ENCODE measurements at regions not wholly inside any gene's neighbourhood (a gene's known extent, or its start where the extent isn't known, plus 50 kb on each side); places are given as distances from the start of the nearest gene placed in this dataset.

DNA sequence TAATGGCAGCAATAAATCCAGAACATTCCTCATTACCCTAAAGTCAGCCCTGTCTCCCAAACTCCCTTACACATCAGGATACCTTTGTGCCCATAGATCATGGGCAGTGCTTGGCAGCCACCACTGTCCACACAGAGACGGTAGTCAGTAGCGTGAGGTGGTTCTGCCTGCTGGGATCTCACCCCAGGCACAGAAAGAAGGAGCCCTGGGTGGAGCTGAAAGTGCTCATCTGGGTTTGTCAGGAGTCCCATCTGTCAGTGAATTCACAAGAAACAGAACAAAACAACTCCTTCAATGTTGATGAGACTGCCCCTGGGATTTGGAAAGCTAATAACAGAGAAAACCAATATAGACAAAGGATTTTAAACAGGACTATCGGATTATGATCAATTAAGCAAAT lies 90.2 kb upstream of the PRSS58 start:
- CTCF ChIA-PET = no interaction called here
- POLR2A ChIA-PET = no interaction called here
- ATAC-seq (ENCODE audit: poor library complexity) = no peak
- Mint-ChIP-seq H3K36me3 (ENCODE audit: low read depth) (no peaks in the 10 kb centered on the region), H3K27ac (no peak overlapping the region), H3K27me3 (peaks cover 5% of the 10 kb centered on the region), H3K4me1 (ENCODE audit: low read depth) (peaks cover 14% of the 10 kb centered on the region), H3K4me3 (no peak overlapping the region), H3K9me3 (no peaks in the 10 kb centered on the region)
- TF ChIP-seq, protein P1, sequence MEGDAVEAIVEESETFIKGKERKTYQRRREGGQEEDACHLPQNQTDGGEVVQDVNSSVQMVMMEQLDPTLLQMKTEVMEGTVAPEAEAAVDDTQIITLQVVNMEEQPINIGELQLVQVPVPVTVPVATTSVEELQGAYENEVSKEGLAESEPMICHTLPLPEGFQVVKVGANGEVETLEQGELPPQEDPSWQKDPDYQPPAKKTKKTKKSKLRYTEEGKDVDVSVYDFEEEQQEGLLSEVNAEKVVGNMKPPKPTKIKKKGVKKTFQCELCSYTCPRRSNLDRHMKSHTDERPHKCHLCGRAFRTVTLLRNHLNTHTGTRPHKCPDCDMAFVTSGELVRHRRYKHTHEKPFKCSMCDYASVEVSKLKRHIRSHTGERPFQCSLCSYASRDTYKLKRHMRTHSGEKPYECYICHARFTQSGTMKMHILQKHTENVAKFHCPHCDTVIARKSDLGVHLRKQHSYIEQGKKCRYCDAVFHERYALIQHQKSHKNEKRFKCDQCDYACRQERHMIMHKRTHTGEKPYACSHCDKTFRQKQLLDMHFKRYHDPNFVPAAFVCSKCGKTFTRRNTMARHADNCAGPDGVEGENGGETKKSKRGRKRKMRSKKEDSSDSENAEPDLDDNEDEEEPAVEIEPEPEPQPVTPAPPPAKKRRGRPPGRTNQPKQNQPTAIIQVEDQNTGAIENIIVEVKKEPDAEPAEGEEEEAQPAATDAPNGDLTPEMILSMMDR (IDR thresholded peaks at IDR 0.05) = no peak
- no peaks in the 10 kb centered on the region for H3K36me3 ChIP-seq (ENCODE audit: insufficient read depth, low read length)
- H3K9me3 ChIP-seq (ENCODE audit: control insufficient read depth in 1 of 2, insufficient read depth in 1 of 2, low read length in 2 of 2) = no peaks in the 10 kb centered on the region
- intact Hi-C loops (cut with DNase I, micrococcal nuclease) = no loop called here
- DNase-seq = no peak
- no peak overlapping the region for H3K27ac ChIP-seq (ENCODE audit: low read depth in 1 of 2, low read length in 2 of 2)
- H3K4me1 ChIP-seq (ENCODE audit: insufficient read depth, low read length) = peaks cover 10% of the 10 kb centered on the region
- H3K4me3 ChIP-seq (ENCODE audit: low read length) = no peak overlapping the region
- H3K27me3 ChIP-seq (ENCODE audit: control insufficient read depth in 1 of 2, insufficient read depth in 2 of 2, low read length in 2 of 2) = no peaks in the 10 kb centered on the region

DNA sequence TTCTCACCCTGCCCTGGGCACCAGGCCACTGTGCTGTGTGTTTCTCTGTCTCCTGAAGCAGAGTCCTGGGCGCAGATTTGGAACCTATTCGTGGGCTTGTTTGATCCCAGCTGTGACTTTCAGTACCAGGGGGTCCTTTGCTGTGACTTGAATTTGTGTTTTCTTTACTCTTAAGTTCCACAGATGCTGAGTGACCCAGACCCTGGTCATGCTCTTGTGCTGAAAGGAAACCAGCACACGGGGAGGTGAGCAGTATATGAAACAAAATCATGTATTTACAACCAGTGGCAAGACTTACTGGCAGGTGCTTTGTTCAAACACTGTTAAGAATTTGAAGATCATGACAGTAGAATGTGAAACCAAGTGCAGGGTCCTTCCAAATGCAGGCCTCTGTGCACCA lies 89.2 kb upstream of the PRSS58 start:
- H3K27ac Mint-ChIP-seq = no peak overlapping the region
- Histone ChIP-seq H3K4me1 (ENCODE audit: insufficient read depth, low read length) (no peaks in the 10 kb centered on the region), H3K36me3 (ENCODE audit: insufficient read depth, low read length) (no peaks in the 10 kb centered on the region), H3K9me3 (ENCODE audit: control insufficient read depth in 1 of 2, insufficient read depth in 1 of 2, low read length in 2 of 2) (no peaks in the 10 kb centered on the region), H3K27me3 (ENCODE audit: control insufficient read depth in 1 of 2, insufficient read depth in 2 of 2, low read length in 2 of 2) (no peaks in the 10 kb centered on the region), H3K27ac (ENCODE audit: low read depth in 1 of 2, low read length in 2 of 2) (no peak overlapping the region), H3K4me3 (ENCODE audit: low read length) (no peak overlapping the region)
- H3K9me3 Mint-ChIP-seq = no peaks in the 10 kb centered on the region
- DNase-seq (no peak), ATAC-seq (ENCODE audit: poor library complexity) (no peak)
- intact Hi-C loops (cut with DNase I, micrococcal nuclease) = no loop called here
- H3K4me3 Mint-ChIP-seq = no peak overlapping the region
- TF ChIP-seq, protein P1 (IDR thresholded peaks at IDR 0.05) = no peak
- ChIA-PET CTCF (no interaction called here), POLR2A (interaction anchor here (1.1 to 1.2 kb wide), 2 partner anchors 12 to 442 kb away, joined by 3 read pairs; no protein-coding TSS in a partner anchor)
- H3K4me1 Mint-ChIP-seq (ENCODE audit: low read depth) = peaks cover 4% of the 10 kb centered on the region
- H3K27me3 Mint-ChIP-seq = peaks cover 5% of the 10 kb centered on the region
- H3K36me3 Mint-ChIP-seq (ENCODE audit: low read depth) = no peaks in the 10 kb centered on the region

- TF ChIP-seq, protein P1 (IDR thresholded peaks at IDR 0.05) = no peak
- peak overlapping the region; percentile 6 for H3K27ac Mint-ChIP-seq
- no peaks in the 10 kb centered on the region for H3K9me3 ChIP-seq (ENCODE audit: control insufficient read depth in 1 of 2, insufficient read depth in 1 of 2, low read length in 2 of 2)
- no peaks in the 10 kb centered on the region for H3K4me1 ChIP-seq (ENCODE audit: insufficient read depth, low read length)
- no peak overlapping the region for H3K4me3 Mint-ChIP-seq
- DNase-seq (peak in 4 of 14 experiments; percentile 57 to 71 (median 62)), ATAC-seq (ENCODE audit: poor library complexity) (no peak)
- ChIA-PET CTCF (interaction anchor here (0.7 to 1.1 kb wide), 2 partner anchors 26 to 509 kb away, joined by 3 read pairs; partner anchors contain the start of gene EPHB6), POLR2A (interaction anchor here (1.1 to 2.2 kb wide), 3 partner anchors 13 to 463 kb away, joined by 3 to 9 read pairs (median 8); no protein-coding TSS in a partner anchor)
- no peaks in the 10 kb centered on the region for H3K36me3 Mint-ChIP-seq (ENCODE audit: low read depth)
- H3K27me3 Mint-ChIP-seq = peaks cover 5% of the 10 kb centered on the region
- no peaks in the 10 kb centered on the region for H3K36me3 ChIP-seq (ENCODE audit: insufficient read depth, low read length)
- intact Hi-C loops (cut with DNase I, micrococcal nuclease) = no loop called here
- no peak overlapping the region for H3K27ac ChIP-seq (ENCODE audit: low read depth in 1 of 2, low read length in 2 of 2)
- no peaks in the 10 kb centered on the region for H3K9me3 Mint-ChIP-seq
- H3K4me3 ChIP-seq (ENCODE audit: low read length) = peak overlapping the region; percentile 1
- no peaks in the 10 kb centered on the region for H3K4me1 Mint-ChIP-seq (ENCODE audit: low read depth)
- H3K27me3 ChIP-seq (ENCODE audit: control insufficient read depth in 1 of 2, insufficient read depth in 2 of 2, low read length in 2 of 2) = no peaks in the 10 kb centered on the region
Observed at GRCh38 chr7:142345811-142346210, 88.0 kb upstream of the PRSS58 start.
